H1 (cell line): ENCODE measurements at regions not wholly inside any gene's neighbourhood (a gene's known extent, or its start where the extent isn't known, plus 50 kb on each side); places are given as distances from the start of the nearest gene placed in this dataset.

Experiments
- CTCF ChIA-PET: fragments of 300-600 bp; sonication (Branson Sonifier 250); formaldehyde crosslinking; loops from one replicate; lab custom pipeline; 2021; ENCODE audit not compliant: partially characterized antibody; lab: Charles Lee
- POLR2A ChIA-PET: fragments of 300-600 bp; sonication (Branson Sonifier 250); formaldehyde crosslinking; loops from one replicate; lab custom pipeline; 2021; ENCODE audit warnings: inconsistent platforms; ENCODE audit not compliant: partially characterized antibody; lab: Charles Lee
- DNase-seq, 2 experiments: peaks; one replicate each; pipeline versions ENCODE4 v3.0.0 to v3.0.0-alpha.2; 2010 to 2022; ENCODE audit warnings: low spot score in 2 of 2, low read depth in 1 of 2, mixed read lengths in 1 of 2
- FAIRE-seq: peaks from 2 replicates; lab custom pipeline; 2011; peaks lifted over from hg19 to GRCh38; lab: Jason Lieb, UNC
- H2AFZ ChIP-seq: 2 replicates; pipeline ENCODE4 v1.8.1; 2012; ENCODE audit warnings: low read length, inconsistent platforms
- H2AK5ac ChIP-seq: 2 replicates; pipeline ENCODE4 v1.6.1; 2013; ENCODE audit warnings: low read depth, low read length
- H2BK120ac ChIP-seq: replicated peaks from 2 replicates; pipeline ENCODE3; 2013; ENCODE audit warnings: low read depth, low read length, inconsistent platforms
- H2BK12ac ChIP-seq: 2 replicates; pipeline ENCODE4 v1.6.1; 2013; ENCODE audit warnings: low read depth, low read length
- H2BK15ac ChIP-seq: 2 replicates; pipeline ENCODE4 v1.6.1; 2013; ENCODE audit warnings: low read length
- H2BK20ac ChIP-seq: 2 replicates; pipeline ENCODE4 v1.6.1; 2013; ENCODE audit warnings: low read length
- H2BK5ac ChIP-seq: 2 replicates; pipeline ENCODE4 v1.6.1; 2013; ENCODE audit warnings: low read depth, low read length
- H3K14ac ChIP-seq: 2 replicates; pipeline ENCODE4 v1.6.1; 2013; ENCODE audit warnings: inconsistent platforms; ENCODE audit not compliant: insufficient read length
- H3K18ac ChIP-seq: 2 replicates; pipeline ENCODE4 v1.6.1; 2013; ENCODE audit warnings: low read length; ENCODE audit errors: extremely low read depth
- H3K23ac ChIP-seq: 2 replicates; pipeline ENCODE4 v1.6.1; 2013; ENCODE audit warnings: inconsistent platforms; ENCODE audit not compliant: insufficient read length
- H3K23me2 ChIP-seq: 2 replicates; pipeline ENCODE4 v1.6.1; 2013; ENCODE audit warnings: low read depth, low read length
- H3K27ac ChIP-seq: 2 replicates; pipeline ENCODE4 v1.6.1; 2011; ENCODE audit warnings: low read depth, low read length, inconsistent platforms
- H3K27me3 ChIP-seq, 4 experiments: replicated peaks in 1 of 4; 1 replicate in 1 of 4; 2 replicates in 3 of 4; pipeline versions ENCODE4 v1.6.1 to v1.8.1; 2011 to 2013; ENCODE audit warnings: low read length in 3 of 4, mild to moderate bottlenecking in 3 of 4, inconsistent platforms in 2 of 4, mixed read lengths in 2 of 4, moderate library complexity in 1 of 4; ENCODE audit not compliant: control insufficient read depth in 3 of 4, insufficient read depth in 3 of 4; ENCODE audit errors: extremely low read depth in 1 of 4
- H3K36me3 ChIP-seq, 4 experiments: 2 replicates each; pipeline versions ENCODE4 v1.6.1 to v1.8.1; 2011 to 2013; ENCODE audit warnings: mild to moderate bottlenecking in 4 of 4, low read length in 3 of 4, moderate library complexity in 2 of 4, control low read depth in 1 of 4, inconsistent platforms in 1 of 4; ENCODE audit not compliant: insufficient read depth in 4 of 4, control insufficient read depth in 2 of 4
- H3K4ac ChIP-seq: replicated peaks from 2 replicates; pipeline ENCODE3; 2013; ENCODE audit warnings: low read length, low read depth, mixed read lengths, inconsistent platforms; ENCODE audit not compliant: insufficient read length
- H3K4me1 ChIP-seq, 4 experiments: replicated peaks in 1 of 4; 1 replicate in 1 of 4; 2 replicates in 3 of 4; pipeline versions ENCODE4 v1.6.1 to v1.8.1; 2011 to 2013; ENCODE audit warnings: low read length in 3 of 4, inconsistent platforms in 2 of 4, mixed read lengths in 1 of 4; ENCODE audit not compliant: insufficient read depth in 4 of 4, control insufficient read depth in 3 of 4
- H3K4me2 ChIP-seq, 2 experiments: 2 replicates each; pipeline versions ENCODE4 v1.6.1 to v1.8.1; 2011 to 2013; ENCODE audit warnings: low read depth in 2 of 2, low read length in 2 of 2, control low read depth in 1 of 2, inconsistent platforms in 1 of 2, mild to moderate bottlenecking in 1 of 2; ENCODE audit not compliant: insufficient read depth in 1 of 2
- H3K4me3 ChIP-seq, 4 experiments: fragments of 200-600, 300-600 bp in 1 of 4; sonication (generic), shearing (Covaris generic), sonication (Bioruptor Twin) in 1 of 4; 2 replicates each; pipeline versions ENCODE4 v1.5.1 to v1.8.1; 2011 to 2016; ENCODE audit warnings: low read length in 4 of 4, low read depth in 3 of 4, control low read depth in 2 of 4, inconsistent platforms in 2 of 4, mild to moderate bottlenecking in 2 of 4, mixed read lengths in 1 of 4, moderate library complexity in 1 of 4; ENCODE audit not compliant: insufficient read depth in 2 of 4; ENCODE audit errors: extremely low read depth in 1 of 4
- H3K56ac ChIP-seq: replicated peaks from 2 replicates; pipeline ENCODE3; 2013; ENCODE audit warnings: low read depth, mild to moderate bottlenecking, mixed read lengths, low read length, inconsistent platforms; ENCODE audit not compliant: insufficient read length
- H3K79me1 ChIP-seq: 2 replicates; pipeline ENCODE4 v1.6.1; 2013; ENCODE audit warnings: low read depth, low read length, control low read depth
- H3K79me2 ChIP-seq, 2 experiments: 2 replicates each; pipeline versions ENCODE4 v1.6.1 to v1.8.1; 2012 to 2013; ENCODE audit warnings: low read length in 2 of 2, mild to moderate bottlenecking in 2 of 2, inconsistent platforms in 1 of 2; ENCODE audit not compliant: insufficient read depth in 2 of 2, control insufficient read depth in 1 of 2
- H3K9ac ChIP-seq, 4 experiments: replicated peaks in 1 of 4; 1 replicate in 1 of 4; 2 replicates in 3 of 4; pipeline versions ENCODE4 v1.6.1 to v1.8.1; 2011 to 2013; ENCODE audit warnings: low read depth in 3 of 4, low read length in 3 of 4, control low read depth in 2 of 4, mild to moderate bottlenecking in 2 of 4, moderate library complexity in 2 of 4, inconsistent platforms in 1 of 4; ENCODE audit errors: extremely low read depth in 1 of 4
- H3K9me3 ChIP-seq, 2 experiments: 2 replicates each; pipeline versions ENCODE4 v1.6.1 to v1.8.1; 2012 to 2013; ENCODE audit warnings: mild to moderate bottlenecking in 2 of 2, moderate library complexity in 2 of 2, control low read depth in 1 of 2, inconsistent platforms in 1 of 2, low read depth in 1 of 2, low read length in 1 of 2, mixed read lengths in 1 of 2; ENCODE audit not compliant: insufficient read depth in 2 of 2
- H4K20me1 ChIP-seq, 2 experiments: replicated peaks in 1 of 2; 2 replicates each; pipeline versions ENCODE3 to v1.8.1; 2011 to 2013; ENCODE audit warnings: inconsistent platforms in 2 of 2, low read length in 2 of 2, mild to moderate bottlenecking in 1 of 2; ENCODE audit not compliant: insufficient read depth in 2 of 2, control insufficient read depth in 1 of 2
- H4K5ac ChIP-seq: 2 replicates; pipeline ENCODE4 v1.6.1; 2013; ENCODE audit warnings: low read length, low read depth, mixed read lengths, inconsistent platforms; ENCODE audit not compliant: insufficient read length
- H4K8ac ChIP-seq: 2 replicates; pipeline ENCODE4 v1.8.0; 2013; ENCODE audit warnings: mild to moderate bottlenecking, moderate library complexity, low read length, inconsistent platforms; ENCODE audit not compliant: insufficient read depth; ENCODE audit errors: extremely low read depth
- H4K91ac ChIP-seq: replicated peaks from 2 replicates; pipeline ENCODE3; 2013; ENCODE audit warnings: low read length, mixed read lengths, inconsistent platforms; ENCODE audit not compliant: insufficient read length
- ASH2L ChIP-seq: fragments of 200-600, 300-600 bp; sonication (generic); IDR thresholded peaks from one replicate; pipeline ENCODE4 v1.7.1; 2017; ENCODE audit warnings: low read length
- CHD2 ChIP-seq: IDR thresholded peaks from 2 replicates; pipeline ENCODE4 v1.6.1; 2012; ENCODE audit warnings: low read length, improper control_type of control experiment
- CREB1 ChIP-seq: IDR thresholded peaks from 2 replicates; pipeline ENCODE4 v1.6.1; 2012; ENCODE audit warnings: inconsistent platforms
- GABPA ChIP-seq: IDR thresholded peaks from 2 replicates; pipeline ENCODE4 v1.6.1; 2011; ENCODE audit warnings: mild to moderate bottlenecking, low read length, moderate library complexity, borderline replicate concordance; ENCODE audit not compliant: insufficient read depth
- POLR2A ChIP-seq, 2 experiments: IDR thresholded peaks; 1 replicate in 1 of 2; 2 replicates in 1 of 2; pipeline ENCODE4 v1.6.1; 2011; ENCODE audit warnings: low read depth in 2 of 2, low read length in 2 of 2, mild to moderate bottlenecking in 2 of 2; ENCODE audit errors: control extremely low read depth in 1 of 2
- RAD21 ChIP-seq, 2 experiments: IDR thresholded peaks in 1 of 2; conservative IDR thresholded peaks in 1 of 2; 2 replicates each; pipeline ENCODE4 v1.6.1; 2011; ENCODE audit warnings: low read depth in 2 of 2, low read length in 2 of 2, improper control_type of control experiment in 1 of 2, inconsistent platforms in 1 of 2, mild to moderate bottlenecking in 1 of 2, moderate library complexity in 1 of 2
- TBP ChIP-seq: IDR thresholded peaks from 2 replicates; pipeline ENCODE4 v1.6.1; 2011; ENCODE audit warnings: low read depth, low read length, improper control_type of control experiment
- WGBS, 2 experiments: shearing (Covaris generic) in 1 of 2; methylation state at CpG; one replicate each; pipeline versions ENCODE4 v1.1.6 to v1.1.7; 2013 to 2015; ENCODE audit warnings: low lambda C conversion rate in 2 of 2, mixed read lengths in 2 of 2, inconsistent platforms in 1 of 2, low coverage in 1 of 2, missing lambda C conversion rate in 1 of 2; ENCODE audit not compliant: insufficient replicate concordance in 2 of 2, insufficient coverage in 1 of 2, insufficient read length in 1 of 2; ENCODE audit errors: extremely low coverage in 1 of 2, missing lambda C conversion rate in 1 of 2; 5-methylcytosine and 5-hydroxymethylcytosine counted together

- no peak overlapping the region for H2AFZ ChIP-seq
- H3K4me2 ChIP-seq: no peak overlapping the region
- CTCF ChIA-PET: interaction anchor here (0.9 to 9.1 kb wide), 7 partner anchors 9 to 127 kb away, joined by 3 to 59 read pairs (median 7); no protein-coding TSS in a partner anchor
- no peaks in the 10 kb centered on the region for H3K23me2 ChIP-seq
- no peak overlapping the region for H3K9ac ChIP-seq
- H3K4ac ChIP-seq: peak overlapping the region; percentile 1
- no peak overlapping the region for H4K91ac ChIP-seq
- no peaks in the 10 kb centered on the region for H3K4me1 ChIP-seq
- H3K27ac ChIP-seq: no peak overlapping the region
- no peaks in the 10 kb centered on the region for H3K36me3 ChIP-seq
- H4K8ac ChIP-seq: no peak overlapping the region
- H4K20me1 ChIP-seq: no peaks in the 10 kb centered on the region
- peak overlapping the region; percentile 19; the same call in 1 of the 2 replicates for H2BK15ac ChIP-seq
- TF ChIP-seq POLR2A (IDR thresholded peaks at IDR 0.05; ENCODE audit: control extremely low read depth in 1 of 2, low read depth in 2 of 2, low read length in 2 of 2): no peak
- no peak for TF ChIP-seq GABPA
- no peak for TF ChIP-seq RAD21 (IDR thresholded peaks at IDR 0.05 in 1 of 2, conservative IDR thresholded peaks at IDR 0.05 in 1 of 2; ENCODE audit: low read depth in 2 of 2, low read length in 2 of 2)
- no peak for TF ChIP-seq CREB1
- no peak for TF ChIP-seq ASH2L
- no peak for TF ChIP-seq CHD2
- no peak for TF ChIP-seq TBP
- H3K56ac ChIP-seq: no peak overlapping the region
- H3K23ac ChIP-seq: no peak overlapping the region
- H2AK5ac ChIP-seq: no peak overlapping the region
- no peaks in the 10 kb centered on the region for H3K79me2 ChIP-seq
- H3K4me3 ChIP-seq: no peak overlapping the region
- H2BK120ac ChIP-seq: no peak overlapping the region
- DNase-seq (no peak), FAIRE-seq (no peak)
- POLR2A ChIA-PET: interaction anchor here (1.3 to 2.2 kb wide), 2 partner anchors 15 to 272 kb away, joined by 3 to 8 read pairs; no protein-coding TSS in a partner anchor
- 93% methylated on average over 5 of the region's 5 CpGs; no CpG with 5 or more reads in 1 of the 2 experiments for WGBS, 2 experiments
- H2BK20ac ChIP-seq: peak overlapping the region; percentile 43; the same call in 1 of the 2 replicates
- no peaks in the 10 kb centered on the region for H3K79me1 ChIP-seq
- H3K18ac ChIP-seq: no peak overlapping the region
- H3K27me3 ChIP-seq: no peaks in the 10 kb centered on the region
- no peak overlapping the region for H2BK12ac ChIP-seq
- H4K5ac ChIP-seq: no peak overlapping the region
- H3K9me3 ChIP-seq: no peaks in the 10 kb centered on the region
- H3K14ac ChIP-seq: no peak overlapping the region
- H2BK5ac ChIP-seq: no peak overlapping the region
Measured at GRCh38 chr12:4011597-4011996, 138.4 kb upstream of the PARP11 start.
